Neural cell (in vitro differentiated cells): ENCODE measurements at regions not wholly inside any gene's neighbourhood (a gene's known extent, or its start where the extent isn't known, plus 50 kb on each side); places are given as distances from the start of the nearest gene placed in this dataset.

Experiments used
- EP300 ChIP-seq: fragments of 450-650 bp; conservative IDR thresholded peaks from 2 replicates; pipeline ENCODE4 v1.6.1; 2014; ENCODE audit warnings: antibody characterized with exemption, mild to moderate bottlenecking, moderate library complexity; ENCODE audit not compliant: poor library complexity, severe bottlenecking
- EZH2 ChIP-seq: fragments of 200-600, 300-800 bp; shearing (Covaris generic), sonication (generic); IDR thresholded peaks from 2 replicates; pipeline ENCODE4 v1.6.1; 2014; ENCODE audit warnings: antibody characterized with exemption, low read length, borderline replicate concordance, mild to moderate bottlenecking; ENCODE audit not compliant: insufficient read depth, poor library complexity, severe bottlenecking
- POLR2AphosphoS5 ChIP-seq: IDR thresholded peaks from 2 replicates; pipeline ENCODE4 v1.6.1; 2012
- TF ChIP-seq, protein P1 (sequence below): fragments of 450-650 bp; IDR thresholded peaks from 2 replicates; pipeline ENCODE4 v1.5.1; 2014; ENCODE audit warnings: antibody characterized with exemption, mild to moderate bottlenecking, moderate library complexity; ENCODE audit not compliant: poor library complexity, severe bottlenecking

DNA sequence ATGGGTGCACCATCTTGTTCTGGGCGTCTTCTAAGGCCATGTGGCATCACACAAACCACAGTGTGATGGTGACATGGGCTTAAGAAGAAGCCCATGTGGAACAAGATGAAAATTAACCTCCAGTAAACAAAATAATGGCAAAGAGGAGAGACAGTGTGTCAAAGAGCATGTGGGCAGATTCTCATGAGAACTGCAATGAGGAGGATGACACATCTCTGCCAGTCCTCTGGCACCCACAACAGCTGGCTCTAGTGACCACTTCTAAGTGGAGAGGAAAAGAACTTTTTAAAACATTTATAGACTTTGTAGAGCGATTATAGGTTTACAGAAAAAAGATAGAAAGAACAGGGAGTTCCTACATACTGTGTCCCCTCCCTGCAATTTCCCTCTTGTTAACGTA, 401.4 kb downstream of the ATP23 start:
- TF ChIP-seq, protein P1, sequence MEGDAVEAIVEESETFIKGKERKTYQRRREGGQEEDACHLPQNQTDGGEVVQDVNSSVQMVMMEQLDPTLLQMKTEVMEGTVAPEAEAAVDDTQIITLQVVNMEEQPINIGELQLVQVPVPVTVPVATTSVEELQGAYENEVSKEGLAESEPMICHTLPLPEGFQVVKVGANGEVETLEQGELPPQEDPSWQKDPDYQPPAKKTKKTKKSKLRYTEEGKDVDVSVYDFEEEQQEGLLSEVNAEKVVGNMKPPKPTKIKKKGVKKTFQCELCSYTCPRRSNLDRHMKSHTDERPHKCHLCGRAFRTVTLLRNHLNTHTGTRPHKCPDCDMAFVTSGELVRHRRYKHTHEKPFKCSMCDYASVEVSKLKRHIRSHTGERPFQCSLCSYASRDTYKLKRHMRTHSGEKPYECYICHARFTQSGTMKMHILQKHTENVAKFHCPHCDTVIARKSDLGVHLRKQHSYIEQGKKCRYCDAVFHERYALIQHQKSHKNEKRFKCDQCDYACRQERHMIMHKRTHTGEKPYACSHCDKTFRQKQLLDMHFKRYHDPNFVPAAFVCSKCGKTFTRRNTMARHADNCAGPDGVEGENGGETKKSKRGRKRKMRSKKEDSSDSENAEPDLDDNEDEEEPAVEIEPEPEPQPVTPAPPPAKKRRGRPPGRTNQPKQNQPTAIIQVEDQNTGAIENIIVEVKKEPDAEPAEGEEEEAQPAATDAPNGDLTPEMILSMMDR: no peak
- TF ChIP-seq POLR2AphosphoS5: no peak
- TF ChIP-seq EP300: no peak
- no peak for TF ChIP-seq EZH2
